ENCODE measurements at regions not wholly inside any gene's neighbourhood (a gene's known extent, or its start where the extent isn't known, plus 50 kb on each side); places are given as distances from the start of the nearest gene placed in this dataset.

- TF ChIP-seq CTCF (IDR thresholded peaks at IDR 0.05), result no peak
- no peak for TF ChIP-seq POLR2A (IDR thresholded peaks at IDR 0.05)
Measured at GRCh38 chr12:25653487-25654175, 100.5 kb upstream of the LMNTD1 start.

Data from heart left ventricle (tissue), 13 donors.